DMS153 (cell line): ENCODE measurements at regions not wholly inside any gene's neighbourhood (a gene's known extent, or its start where the extent isn't known, plus 50 kb on each side); places are given as distances from the start of the nearest gene placed in this dataset.

Experiments used
- DNase-seq: peaks from one replicate; lab custom pipeline; 2025; lab: John Stamatoyannopoulos, UW

GRCh38 chr13:47067306-47067705 is 170.5 kb upstream of the HTR2A start:
- DNase-seq: no peak

- DNase-seq: no peak
These were observed 169.4 kb upstream of the HTR2A start for GRCh38 chr13:47066226-47066625.

DNA sequence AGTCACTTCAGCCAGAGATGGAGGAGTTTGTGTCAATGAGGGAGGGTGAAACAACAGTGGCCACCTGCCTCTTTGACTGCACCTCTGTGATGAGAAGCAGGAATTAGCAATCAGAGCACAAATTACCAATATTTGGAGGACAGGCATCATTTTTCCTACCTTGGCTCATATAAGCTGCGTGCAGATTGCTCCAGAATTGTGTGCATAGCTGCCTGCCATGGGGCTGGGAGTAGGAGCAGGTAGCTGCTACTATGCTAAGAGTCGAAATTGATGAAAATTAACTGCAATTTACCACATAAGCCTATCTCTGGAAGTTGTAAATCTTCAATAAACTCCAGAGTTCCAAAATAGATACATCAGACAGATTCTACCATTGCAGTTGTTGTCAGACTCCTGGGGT is 167.5 kb upstream of the HTR2A start:
- no peak for DNase-seq

GRCh38 chr13:47049276-47049989 is 152.6 kb upstream of the HTR2A start:
- DNase-seq: no peak

DNA sequence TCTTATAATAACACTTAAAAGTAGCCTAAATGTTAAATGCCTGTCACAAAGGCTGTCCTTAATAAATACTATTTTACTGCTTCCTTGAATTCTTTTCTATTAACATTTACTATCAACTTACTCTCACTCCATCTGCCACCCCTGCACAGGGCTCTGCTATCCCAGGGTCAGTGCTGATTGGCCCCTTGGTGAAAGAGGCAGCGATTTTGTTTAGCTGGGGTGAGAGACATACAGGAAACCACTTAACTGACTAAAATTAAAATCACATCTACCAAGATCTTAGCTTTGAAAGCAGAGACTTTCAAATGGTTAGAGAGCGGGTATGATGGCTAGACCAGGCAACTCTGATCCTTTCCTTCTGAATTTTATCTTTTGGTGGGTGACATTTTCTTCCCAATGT is 149.9 kb upstream of the HTR2A start:
- DNase-seq: no peak

- DNase-seq: no peak
These were observed 148.0 kb upstream of the HTR2A start for GRCh38 chr13:47044842-47045241.

GRCh38 chr13:47039106-47039505 is 142.3 kb upstream of the HTR2A start:
- no peak for DNase-seq

GRCh38 chr13:47038188-47038587 is 141.3 kb upstream of the HTR2A start:
- no peak for DNase-seq

DNA sequence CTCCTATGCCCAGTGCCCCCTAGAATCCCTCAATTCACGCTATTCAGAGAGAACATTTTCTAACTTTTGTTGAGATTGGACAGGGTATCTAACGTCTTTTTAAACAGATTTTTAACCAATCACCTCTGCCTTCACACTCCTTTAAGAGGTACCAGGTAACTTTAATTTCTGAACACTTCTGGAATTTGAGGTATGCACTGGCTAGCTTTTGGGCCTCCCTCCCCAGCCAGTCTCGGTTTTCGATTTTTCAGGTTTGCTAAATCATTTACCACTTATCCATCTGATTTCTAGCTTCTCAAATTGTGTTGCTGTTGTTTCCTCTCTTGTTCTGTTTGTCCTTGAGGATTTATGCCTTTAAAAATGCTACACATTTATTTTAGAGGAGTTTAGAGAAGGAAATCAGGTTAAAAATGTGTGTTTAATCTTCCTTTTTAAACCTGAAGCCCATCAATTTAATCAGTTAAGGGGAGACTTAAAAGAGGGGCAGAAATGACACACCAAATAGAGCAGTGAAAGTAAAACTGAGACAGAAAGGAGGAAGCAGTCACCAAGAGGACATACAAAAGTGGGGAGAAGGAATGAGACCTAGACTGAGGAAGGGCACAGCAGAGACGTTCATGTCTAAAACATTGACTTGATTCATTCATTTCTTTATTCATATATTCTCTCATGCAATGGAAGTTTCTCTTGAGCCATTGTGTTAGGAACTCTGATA is 139.6 kb upstream of the HTR2A start:
- DNase-seq: no peak

DNA sequence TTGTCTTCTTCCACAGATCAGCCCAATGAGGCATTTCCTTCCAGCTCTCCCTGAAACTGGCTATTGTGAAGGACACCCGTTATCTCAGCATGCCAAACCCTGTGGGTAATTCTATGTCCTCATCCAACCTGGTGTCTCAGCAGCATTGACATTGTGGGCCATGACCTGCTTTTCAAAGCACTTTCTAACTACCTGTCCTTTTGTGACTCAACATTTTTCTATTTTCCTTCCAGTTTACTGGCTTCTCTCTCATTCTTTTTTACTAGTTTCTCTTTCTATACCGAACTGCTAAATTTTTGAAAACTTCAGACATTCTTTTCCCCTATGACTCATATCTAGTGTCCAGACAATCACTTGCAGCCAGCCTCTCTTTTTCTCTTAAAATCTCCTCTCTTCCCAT is 136.4 kb upstream of the HTR2A start:
- DNase-seq: no peak

DNA sequence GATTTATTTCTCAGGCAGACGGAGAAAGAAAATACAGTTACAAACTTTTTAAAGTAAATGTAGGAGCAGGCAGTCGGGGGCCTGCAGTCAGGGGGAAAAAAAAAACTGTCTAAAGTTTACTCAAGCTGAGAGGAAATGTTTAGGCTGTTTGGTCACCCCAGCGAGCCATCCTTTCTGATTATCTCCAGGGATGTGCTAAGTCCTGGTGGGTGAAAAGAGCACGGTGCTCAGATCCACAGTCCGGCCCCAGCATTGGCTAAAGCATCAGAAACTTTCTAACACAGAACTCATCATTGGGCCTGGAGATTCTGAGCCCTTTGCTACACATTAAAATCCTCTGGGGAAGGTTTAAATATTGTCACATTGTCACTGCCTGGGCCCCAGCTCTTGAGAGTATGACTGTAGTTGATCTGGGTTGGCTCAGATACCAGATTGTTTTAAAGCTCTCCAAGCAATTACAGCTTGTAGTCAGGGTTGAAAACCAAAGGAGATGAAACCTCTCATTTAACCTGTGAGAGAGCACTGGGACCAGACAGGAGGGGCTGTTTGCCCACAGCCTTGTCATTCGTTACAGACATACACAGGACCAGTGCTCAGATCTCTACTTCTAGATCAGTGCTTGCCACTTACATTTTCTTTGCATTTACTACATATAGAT is 131.1 kb upstream of the HTR2A start:
- DNase-seq: no peak

DNA sequence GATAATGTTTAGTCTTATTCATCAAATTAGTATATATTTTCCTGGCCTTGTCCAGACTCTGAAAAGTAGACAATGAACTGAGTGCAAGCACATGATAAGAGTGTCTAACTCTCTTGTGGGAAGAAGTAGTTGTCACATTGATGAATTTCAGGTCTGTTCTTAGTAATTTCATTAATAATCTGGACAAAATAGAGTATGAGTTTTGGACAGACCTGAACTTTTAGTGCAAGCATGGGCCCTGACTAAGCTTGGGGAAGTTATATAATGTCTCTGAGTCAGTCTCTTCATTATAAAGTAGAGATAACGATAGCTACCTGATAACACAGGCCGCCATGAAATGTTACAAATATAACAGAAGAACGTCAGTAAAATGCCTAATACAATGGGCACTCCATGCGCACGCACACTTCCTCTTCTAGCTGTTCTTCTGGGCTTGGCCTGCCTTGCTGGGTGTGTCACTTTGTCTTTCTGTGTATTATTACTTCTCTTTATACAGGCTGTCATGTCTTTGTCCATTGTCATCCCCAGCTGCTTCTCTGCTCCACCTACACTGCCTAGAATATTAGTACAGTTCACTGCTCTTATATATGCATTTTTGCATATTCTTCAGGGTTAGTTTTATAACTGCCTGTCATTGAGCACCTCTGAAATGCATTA is 129.1 kb upstream of the HTR2A start:
- no peak for DNase-seq

- DNase-seq: no peak
These were observed 123.1 kb upstream of the HTR2A start for GRCh38 chr13:47019977-47020376.

DNA sequence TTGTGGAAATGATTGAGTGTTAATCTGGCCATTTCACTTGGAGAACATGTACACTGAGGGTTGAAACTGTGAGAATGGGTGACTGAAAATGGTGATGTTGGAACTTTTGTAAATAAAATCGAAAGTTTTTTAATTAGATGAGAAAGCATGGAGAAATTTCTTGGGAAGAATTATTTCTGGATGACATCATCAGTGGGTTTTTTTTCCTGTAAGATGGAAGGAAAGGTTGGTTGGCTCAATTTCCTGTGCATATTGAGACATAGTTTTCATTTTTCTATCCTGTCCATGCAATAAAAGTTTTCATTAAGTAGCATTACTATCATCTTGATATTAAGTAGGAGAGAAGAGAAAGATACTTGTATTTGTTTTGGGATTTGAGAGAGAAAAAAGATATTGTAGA is 120.6 kb upstream of the HTR2A start:
- DNase-seq: no peak

GRCh38 chr13:47008318-47008717 is 111.5 kb upstream of the HTR2A start:
- no peak for DNase-seq

DNA sequence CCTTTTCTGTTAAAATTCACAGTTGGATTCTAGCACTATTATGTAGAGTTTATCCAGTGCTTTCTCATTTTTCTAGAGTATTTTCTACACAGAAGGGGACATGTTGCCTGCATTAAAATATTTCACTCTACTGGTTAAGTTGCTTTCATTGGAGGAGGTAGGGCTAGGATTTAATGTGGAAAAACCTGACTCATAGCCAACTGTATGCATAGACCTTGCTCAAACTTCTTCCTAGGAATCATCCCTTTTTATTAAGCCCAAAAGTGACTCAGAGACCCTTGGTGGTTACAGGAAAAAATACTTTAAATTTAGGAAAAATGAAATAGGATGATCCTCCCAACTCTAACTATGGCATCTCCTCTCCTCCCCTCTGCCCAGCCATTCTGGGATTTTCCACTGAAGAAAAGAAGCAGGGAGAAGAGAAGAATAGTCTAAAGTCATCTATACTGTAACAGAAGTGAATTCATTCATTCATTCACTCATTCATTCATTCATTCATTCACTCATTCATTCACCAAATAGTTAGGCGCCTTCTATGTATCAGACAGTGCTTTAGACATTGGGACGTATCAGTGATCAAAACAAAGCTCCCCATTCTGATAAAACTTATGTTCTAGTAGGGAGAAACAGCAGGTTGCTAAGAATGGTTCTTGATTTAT is 109.0 kb upstream of the HTR2A start:
- no peak for DNase-seq

DNA sequence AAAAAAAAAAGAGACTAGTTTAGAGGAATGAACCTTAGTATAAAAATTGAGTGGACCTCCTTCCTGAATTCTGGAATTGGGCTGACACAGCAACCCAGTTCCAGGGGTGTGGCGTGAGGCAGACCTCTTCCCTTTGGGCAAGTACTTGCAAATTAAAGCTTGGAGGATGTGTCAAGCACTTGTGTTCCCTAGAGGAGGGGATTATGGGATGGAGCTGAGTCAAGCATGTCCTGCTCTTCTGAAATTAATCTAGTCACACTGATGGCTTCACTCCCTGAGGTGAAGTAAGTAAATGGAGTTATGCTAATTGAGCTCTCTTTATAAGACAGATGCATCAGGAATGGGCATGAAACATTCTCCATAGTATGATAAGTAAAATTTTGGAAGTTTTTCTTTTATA is 107.7 kb upstream of the HTR2A start:
- DNase-seq: no peak

DNA sequence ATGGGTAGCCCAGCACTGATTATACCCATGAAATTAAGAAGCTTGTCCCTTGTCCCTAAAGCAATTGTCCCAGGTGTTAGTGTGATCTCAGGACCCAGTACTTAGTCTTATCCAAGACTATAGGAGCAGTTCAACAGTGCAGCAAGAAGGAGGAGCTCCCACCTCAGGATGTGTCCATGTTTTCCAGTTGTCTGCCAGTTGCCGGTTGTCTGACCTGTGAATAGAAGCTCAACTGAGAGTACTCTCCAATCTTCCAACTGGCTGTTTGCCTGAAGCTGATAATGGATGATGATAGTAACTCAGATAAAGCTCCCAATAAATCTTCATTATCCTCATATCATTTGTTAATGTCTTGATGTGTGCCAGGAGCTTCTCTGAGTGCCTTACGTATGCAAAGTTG is 107.2 kb upstream of the HTR2A start:
- no peak for DNase-seq

DNA sequence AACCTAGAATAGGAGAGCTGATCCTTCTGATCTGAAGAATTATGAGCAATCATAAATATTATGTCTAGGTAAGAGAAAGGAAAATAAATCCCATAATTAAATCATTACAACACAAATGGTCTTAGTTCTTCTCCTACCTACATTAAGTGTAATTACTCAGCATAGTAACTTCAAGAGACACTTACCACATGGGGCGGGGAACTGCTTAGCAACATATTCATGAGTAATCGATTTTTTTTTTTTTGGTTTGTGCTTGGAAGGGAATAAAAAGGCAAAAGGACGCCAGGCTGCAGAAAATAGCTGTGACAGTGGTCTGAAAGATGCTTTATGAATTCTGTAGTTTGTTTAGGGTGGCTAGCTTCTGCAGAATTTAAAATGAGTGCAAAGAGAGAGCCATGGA is 103.3 kb upstream of the HTR2A start:
- DNase-seq: no peak

DNA sequence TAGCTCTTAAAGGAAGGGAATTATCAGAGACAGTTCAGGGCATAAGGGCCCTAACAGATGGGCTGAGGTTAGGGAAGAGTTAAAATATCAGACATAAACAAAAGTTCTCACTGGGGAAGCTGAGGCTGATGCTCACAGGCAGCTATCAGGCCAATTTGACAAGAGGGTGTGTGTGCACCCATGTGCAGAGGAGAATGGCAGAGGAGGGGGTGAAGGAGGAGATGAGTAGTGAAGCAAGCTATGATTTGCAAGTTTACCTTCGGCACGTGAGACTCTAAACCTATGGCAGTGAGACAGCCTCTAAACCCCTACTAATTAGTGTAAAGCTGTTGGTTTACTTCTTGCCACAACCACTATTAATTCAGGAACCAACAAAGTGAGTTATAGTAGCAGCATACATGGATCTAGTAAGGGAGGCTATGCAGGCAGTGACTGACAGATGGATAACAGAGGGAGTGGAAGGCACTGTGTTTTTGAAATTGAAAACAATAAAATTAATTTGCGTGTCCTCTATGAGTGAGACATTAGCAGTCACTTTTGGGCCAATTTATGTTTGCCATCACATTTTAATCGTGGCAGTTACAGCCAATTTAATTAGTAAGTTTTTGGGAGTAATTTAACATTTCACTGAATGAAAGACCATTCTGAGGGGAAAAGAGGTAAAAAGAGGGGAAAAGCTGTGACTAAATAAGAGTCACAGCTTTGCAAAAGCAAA is 99.6 kb upstream of the HTR2A start:
- no peak for DNase-seq

DNA sequence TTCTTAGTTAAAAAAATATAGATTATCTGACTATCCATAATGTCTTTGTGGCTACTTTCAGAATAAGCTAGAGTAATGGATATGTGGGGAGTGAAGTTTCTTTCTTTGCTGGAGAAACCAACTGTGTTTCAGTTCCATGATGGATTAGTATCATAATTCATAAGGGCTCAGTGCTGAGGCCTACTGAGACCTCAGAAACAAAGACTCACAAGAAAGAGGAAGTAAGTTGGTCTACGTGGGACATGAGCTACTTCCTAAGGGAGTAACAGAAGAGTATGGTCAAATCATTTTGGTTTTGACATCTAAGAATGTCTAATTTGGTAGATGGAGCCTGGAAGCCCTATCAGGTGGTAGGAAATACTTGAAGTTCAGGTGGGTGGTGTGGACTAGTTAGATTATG is 99.0 kb upstream of the HTR2A start:
- DNase-seq: no peak

DNA sequence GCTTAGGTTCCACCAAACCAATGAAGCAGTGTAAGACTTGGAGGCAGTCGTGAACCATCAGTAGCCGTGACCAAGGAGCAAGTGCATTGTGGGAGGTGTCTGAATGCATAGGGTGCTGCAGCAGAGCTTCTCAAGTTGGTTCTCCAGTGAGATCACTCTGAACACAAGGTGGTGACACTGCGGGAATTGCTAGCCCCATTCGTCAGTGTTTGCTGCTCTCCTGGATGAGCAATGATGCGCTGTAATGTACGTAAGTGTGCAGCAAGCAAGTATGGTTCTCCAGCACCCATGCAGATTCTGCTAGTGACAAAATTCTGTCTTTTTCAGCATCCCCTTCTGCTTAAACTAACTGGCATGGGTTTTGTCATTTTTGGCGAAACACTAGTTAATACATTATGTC is 97.6 kb upstream of the HTR2A start:
- DNase-seq: no peak
